COLO829 (cell line): ENCODE measurements at regions not wholly inside any gene's neighbourhood (a gene's known extent, or its start where the extent isn't known, plus 50 kb on each side); places are given as distances from the start of the nearest gene placed in this dataset.

Experiments
- DNase-seq: peaks from one replicate; pipeline ENCODE4 v3.0.0; 2012; ENCODE audit warnings: low spot score

DNA sequence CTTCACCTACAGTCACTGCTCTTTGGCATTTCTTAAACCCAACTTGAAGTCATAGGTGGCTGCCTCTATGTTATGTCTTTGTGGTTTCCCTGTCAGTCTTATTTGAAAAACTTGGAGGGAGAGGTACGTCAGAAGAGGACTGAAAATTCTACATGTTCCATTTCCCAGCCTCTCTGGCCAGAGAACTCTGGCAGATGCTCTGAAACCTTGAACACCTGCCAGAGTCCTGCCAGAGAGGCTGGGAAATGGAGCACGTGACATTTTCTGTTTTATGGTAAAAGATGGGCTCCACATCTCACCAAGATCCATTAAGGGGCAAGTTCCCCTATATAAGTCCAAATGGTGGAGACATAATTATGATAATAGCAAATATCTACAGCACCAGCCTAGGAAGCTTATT lies 99.5 kb downstream of the MAFB start:
- DNase-seq = no peak

- no peak for DNase-seq
These were observed 100.1 kb downstream of the MAFB start for GRCh38 chr20:40588891-40589290.

- no peak for DNase-seq
These were observed 102.0 kb downstream of the MAFB start for GRCh38 chr20:40587038-40587437.

DNA sequence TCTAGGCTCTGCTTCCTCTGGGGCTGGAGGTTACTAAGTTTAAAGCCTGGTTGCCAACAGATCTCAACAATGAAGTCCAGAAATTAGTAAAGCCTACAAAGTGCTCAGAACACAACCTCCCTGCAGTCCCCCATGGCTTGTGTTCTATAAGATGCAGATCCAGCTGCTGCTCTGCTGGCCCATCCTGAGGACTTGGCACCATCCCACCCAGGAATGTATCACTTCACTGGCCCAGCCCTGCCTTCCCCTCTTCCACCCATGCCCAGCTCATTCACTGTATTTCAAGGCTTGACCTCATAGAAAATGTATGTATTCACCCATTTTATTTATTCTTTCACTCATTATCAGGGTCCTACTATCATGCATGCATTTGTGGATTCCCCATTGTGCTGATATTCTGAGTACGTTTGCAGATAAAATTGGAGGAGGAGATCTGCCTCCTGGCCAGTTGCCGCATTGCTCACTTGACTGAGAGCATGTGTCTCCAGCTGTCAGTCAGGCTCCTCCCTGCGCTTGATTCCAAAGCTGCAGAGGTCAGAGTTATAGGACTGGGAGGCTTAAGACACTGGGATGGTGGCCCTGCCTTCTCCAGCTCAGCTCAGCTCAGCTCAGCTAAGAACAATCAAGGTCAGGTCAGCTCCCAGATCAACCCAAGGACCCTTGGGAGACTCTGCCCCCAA lies 104.8 kb downstream of the MAFB start:
- DNase-seq = no peak

DNA sequence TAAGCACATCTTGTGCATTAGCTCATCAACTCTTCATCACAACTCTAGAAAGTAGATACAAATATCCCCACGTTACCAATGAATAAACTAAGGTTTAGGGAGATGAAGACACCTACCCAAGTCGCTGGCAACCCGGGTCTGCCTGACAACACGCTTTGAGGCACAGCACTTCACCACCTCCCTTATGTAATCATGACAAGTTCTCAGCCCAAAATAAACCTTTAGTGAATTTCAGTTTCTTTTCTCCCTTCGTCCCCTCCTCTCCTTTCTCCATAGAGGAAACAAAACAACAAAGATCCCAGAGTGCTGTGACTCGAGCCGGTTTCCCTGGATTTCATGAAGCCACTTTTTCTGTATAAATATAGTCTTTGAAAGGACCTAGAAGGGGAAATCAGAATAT lies 105.4 kb downstream of the MAFB start:
- no peak for DNase-seq

DNA sequence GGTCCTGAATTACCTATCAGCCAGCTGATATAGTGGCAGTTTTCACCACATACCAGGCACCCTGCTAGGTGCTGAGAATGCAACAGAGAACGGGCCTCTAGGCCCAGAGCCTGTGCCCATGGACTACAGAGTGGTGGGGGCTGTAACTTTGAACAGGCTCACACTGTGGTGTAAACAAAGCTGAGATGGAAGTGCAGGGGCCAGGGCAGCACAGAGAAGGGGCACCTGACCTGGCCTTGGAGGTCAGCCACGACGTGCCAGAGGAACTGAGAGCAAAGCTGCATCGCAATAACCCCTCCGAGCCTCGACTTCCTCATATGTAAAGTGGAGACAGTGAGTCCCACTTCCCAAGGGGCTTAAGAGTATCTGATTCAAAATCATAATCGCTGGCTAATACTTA lies 105.8 kb downstream of the MAFB start:
- DNase-seq = no peak

DNA sequence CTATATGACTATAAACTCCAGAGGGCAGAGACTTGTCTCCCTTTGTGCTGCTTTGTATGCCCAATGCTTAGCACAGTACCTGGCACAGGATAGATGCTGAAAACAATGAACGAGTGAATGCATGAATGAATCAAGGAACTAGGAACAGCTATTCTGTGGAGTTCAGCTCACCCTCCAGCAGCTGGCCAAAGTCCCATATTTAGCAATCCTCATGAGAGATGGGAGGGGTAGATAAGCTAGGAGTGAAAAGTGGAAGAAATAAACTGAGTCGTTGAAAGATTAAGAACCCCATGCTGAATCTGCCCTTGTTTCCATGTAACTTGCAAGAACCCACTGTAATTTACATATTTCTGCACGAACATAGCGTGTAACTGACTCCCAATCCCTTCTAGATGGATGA lies 106.5 kb downstream of the MAFB start:
- DNase-seq = no peak

DNA sequence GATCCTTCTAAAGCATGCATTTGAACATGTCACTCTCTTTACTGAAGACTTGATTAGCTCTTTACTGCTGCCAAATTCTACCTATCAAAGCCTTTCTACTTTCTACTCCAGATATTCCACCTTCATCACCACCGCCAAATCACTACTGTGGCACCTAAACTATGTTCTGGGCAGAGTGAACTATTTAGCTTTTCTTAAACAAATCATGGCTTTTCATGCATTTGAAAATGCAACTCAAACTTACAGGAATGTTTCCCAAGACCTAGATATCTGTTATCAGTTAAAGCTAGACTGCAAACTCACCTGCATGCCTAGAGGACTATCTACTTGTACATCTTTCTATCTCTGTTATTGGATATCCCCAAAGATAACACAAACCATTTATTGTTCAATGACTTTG lies 109.3 kb downstream of the MAFB start:
- DNase-seq = no peak

DNA sequence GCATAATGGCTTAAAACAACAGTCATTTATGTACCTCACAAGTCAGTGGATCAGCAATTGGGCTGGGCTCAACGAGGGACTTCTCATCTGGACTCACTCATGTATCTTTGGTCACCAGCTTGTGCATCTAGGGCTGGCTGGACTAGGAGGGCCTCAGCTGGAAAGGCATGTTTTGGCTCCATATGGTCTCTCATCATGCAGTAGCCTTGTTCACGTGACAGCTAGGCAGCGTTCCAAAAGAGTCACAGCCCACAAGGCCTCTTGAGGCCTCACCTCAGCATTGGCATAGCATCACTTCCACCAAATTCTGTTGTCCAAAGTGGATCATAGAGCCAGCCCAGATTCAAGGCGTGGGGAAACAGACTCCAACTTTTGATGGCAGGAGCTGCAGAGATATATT lies 110.1 kb downstream of the MAFB start:
- DNase-seq = no peak

GRCh38 chr20:40575851-40576250 lies 113.2 kb downstream of the MAFB start:
- DNase-seq = no peak

DNA sequence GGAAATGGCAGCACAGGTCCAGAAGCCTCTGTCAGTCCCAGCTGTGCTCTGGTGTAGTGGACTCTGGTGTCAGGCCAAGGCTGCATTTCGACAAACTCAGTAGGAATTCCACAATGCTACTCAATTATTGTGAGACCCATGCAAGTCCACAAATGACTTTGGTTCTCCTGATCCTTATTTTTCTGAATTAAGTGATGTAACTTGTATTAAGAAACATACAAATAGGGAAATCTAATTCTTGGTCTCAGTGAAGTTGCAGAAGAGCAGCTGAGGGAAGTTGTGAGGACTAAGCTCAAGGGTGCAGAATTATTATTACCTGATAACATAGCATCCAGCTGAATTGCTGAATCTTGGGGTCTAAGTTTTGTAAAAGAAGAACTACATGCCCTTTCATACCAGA lies 116.8 kb downstream of the MAFB start:
- DNase-seq = no peak

DNA sequence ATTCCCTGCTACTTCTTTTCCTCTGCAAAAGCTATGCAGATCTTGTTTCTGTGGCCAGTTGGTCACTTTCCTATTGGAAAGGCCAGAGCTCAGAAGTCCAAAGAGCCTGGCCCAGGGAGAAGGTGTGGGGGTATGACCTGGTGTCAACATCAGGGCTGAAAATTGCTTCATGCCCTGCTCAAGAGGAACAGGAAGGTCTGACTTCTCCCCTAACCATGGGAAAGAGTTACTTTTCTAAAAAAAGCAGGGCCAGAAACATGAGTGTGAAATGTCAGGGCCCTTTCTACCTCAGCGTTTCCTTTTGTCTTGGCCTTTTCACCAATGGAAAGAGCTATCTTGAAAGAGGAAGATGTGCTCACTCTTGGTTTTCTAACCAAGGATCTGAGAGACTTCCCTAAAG lies 117.4 kb downstream of the MAFB start:
- DNase-seq = no peak

- no peak for DNase-seq
These were observed 120.8 kb downstream of the MAFB start for GRCh38 chr20:40568200-40568599.

GRCh38 chr20:40565682-40566040 lies 123.4 kb downstream of the MAFB start:
- DNase-seq = no peak

GRCh38 chr20:40565001-40565681 lies 123.9 kb downstream of the MAFB start:
- DNase-seq = peak; percentile 21

- peak; percentile 26 for DNase-seq
These were observed 125.6 kb downstream of the MAFB start for GRCh38 chr20:40563296-40563950.

DNA sequence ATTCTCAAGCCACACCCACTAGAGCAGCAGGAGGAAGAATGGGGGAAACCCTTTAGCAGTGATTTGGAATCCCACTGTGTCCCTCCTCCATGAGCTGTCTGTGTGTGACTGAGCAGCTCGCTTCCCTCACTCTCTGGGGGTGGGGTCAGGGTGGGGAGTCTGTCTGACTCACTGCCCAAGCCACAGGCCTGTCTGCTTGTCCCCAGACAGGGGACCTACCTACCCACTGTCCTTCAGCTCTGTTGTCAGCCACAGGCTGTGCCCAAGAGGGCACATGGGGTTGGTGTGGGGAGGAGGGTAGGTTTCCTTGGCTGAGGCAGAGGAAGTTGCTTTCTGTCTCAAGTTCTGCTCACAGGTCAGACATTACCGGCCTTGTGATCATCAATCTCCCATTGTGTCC lies 127.0 kb downstream of the MAFB start:
- DNase-seq = no peak

DNA sequence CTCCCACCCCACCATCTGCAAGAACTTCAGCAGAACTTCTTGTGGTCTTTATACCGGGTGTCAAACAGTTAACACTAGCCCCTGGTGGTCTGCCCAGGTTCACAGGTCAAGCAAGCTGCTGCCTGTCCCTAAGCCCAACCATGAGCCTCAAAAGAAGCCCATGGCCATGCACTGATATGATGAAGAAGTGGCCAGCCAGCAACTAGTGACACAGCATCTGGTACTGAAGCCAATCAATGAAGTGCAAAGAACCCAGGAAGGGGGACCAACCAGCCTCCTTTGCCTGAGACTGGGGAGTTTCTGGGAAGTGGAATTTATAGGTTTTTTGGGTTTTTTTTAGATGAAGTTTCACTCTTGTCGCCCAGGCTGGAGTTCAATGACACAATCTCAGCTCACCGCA lies 127.8 kb downstream of the MAFB start:
- no peak for DNase-seq

GRCh38 chr20:40558212-40558611 lies 130.8 kb downstream of the MAFB start:
- no peak for DNase-seq

- DNase-seq = no peak
These were observed 137.9 kb downstream of the MAFB start for GRCh38 chr20:40551125-40551530.

GRCh38 chr20:40547483-40548091 lies 141.4 kb downstream of the MAFB start:
- DNase-seq = no peak

DNA sequence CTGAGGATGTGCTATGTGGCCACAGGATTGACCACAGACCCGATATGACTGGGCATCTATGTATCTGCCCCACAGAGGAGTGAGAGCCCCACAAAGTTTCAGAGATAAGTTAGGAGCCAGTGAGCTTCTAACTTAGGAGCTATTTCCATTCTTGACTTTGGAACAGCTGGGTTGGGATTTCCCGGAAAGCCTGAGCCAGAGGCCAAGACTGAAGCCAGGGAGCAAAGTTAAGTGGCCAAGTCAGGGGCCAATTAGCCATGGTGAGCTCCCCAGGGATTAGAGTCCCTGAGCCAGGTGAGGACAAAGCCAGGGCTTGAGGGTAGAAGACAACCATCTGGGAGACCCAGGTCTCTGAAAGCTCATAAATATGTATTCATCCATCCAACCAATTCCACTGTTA lies 143.6 kb downstream of the MAFB start:
- no peak for DNase-seq

DNA sequence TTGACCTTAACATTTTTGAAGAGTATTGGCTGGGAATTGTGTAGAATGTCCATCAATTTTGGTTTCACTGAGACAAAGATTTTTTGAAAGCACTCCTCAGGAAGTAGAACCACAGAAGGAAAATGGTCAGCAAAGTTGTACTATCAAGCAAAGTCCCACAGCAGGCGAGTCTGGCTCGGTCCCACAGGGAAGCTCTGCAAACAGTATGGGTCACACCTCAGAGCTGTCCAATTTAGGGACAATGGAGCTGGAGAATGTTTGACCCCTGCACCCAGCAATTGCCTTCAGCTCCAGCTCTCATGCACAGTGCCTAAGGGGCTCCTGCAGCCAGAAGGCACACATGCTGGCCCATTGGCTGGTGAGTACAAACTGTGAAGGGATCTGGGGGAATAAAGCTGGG lies 147.0 kb downstream of the MAFB start:
- no peak for DNase-seq
